Gastrocnemius medialis (tissue), 4 donors: ENCODE measurements at regions not wholly inside any gene's neighbourhood (a gene's known extent, or its start where the extent isn't known, plus 50 kb on each side); places are given as distances from the start of the nearest gene placed in this dataset.

ENCODE experiments used
- CTCF ChIP-seq, 5 experiments: fragments of 450-650 bp in 3 of 5; fragments of 200-600 bp in 2 of 5; sonication (generic) in 2 of 5; IDR thresholded peaks in 4 of 5; conservative IDR thresholded peaks in 1 of 5; 1 replicate in 4 of 5; 2 replicates in 1 of 5; pipeline ENCODE4 v1.5.1; 2016 to 2019; ENCODE audit warnings: antibody characterized with exemption in 5 of 5, mild to moderate bottlenecking in 3 of 5, moderate library complexity in 3 of 5
- POLR2A ChIP-seq, 2 donors: fragments of 450-650 bp; IDR thresholded peaks; one replicate each; pipeline ENCODE4 v1.6.1; 2017; ENCODE audit warnings: antibody characterized with exemption in 2 of 2, mild to moderate bottlenecking in 2 of 2, moderate library complexity in 2 of 2

DNA sequence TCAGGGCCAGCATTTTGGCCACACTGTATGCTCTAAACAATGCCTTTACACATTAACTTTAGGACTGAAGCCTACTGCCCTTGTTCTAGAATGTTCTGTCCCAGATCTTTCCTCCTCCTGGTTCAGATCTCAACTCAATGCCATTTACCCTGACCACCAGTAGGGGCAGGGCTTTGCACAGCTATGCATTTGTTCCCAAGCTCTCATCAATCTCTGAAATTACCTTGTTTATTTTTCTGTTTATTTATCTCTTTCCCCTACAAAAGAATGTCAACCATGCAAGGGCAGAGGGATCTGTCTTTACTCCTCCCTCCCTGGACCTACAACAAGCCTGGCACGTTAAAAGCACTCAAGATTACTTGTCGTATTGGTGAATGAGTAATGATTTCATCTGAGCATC, 612.9 kb downstream of the BNC2 start:
- TF ChIP-seq CTCF (IDR thresholded peaks at IDR 0.05 in 4 of 5, conservative IDR thresholded peaks at IDR 0.05 in 1 of 5) (no peak), POLR2A (IDR thresholded peaks at IDR 0.05) (no peak)
